GM21447 (cell line): ENCODE measurements at regions not wholly inside any gene's neighbourhood (a gene's known extent, or its start where the extent isn't known, plus 50 kb on each side); places are given as distances from the start of the nearest gene placed in this dataset.
"Not testable (repeated sequence)": the region's sequence is repeated elsewhere in the genome, so short reads cannot be mapped to it uniquely, and the experiment has no call there.

Source experiments
- ATAC-seq: cut with Tn5 transposase; IDR thresholded peaks from one replicate; pipeline ENCODE4 v1.9.1; 2021; ENCODE audit not compliant: unreplicated experiment

DNA sequence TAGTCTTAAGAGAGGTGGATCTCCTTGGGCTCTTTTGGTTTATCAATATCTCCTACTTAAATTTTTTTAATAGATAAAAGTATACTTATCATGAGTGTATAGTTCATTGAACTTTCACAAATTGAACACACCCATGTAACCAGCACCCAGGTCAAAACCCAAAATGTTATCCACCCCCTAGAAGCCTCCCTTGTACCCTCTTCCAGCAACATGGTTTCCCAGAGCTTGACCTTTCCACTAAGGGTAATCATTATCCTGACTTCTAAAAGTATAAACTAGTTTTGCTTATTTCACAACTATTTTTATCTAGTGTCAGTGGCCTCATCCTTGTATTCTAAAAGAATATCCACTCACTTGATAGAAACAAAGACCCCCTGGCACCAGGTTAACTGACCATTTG is 106.8 kb downstream of the MDH1 start:
- ATAC-seq: no peak

DNA sequence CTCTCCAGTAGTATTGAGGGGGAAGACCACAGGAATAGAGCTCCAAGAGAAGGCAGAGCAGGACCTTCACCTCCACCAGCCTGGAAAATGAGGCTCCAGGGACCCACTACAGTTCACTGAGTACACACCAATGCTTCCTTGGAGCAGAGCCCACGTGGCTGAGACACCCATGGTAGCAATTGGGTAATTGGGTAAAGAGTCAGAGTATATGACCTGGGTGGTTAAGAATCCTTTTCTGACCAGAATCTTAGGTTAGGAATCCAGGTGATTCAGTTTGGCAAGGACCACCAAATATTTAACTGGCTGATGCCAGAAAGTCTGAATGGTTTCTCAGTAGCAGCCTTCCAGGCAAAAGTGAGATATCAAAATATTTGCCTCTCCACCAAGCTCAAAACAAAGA is 107.7 kb downstream of the MDH1 start:
- no peak for ATAC-seq

DNA sequence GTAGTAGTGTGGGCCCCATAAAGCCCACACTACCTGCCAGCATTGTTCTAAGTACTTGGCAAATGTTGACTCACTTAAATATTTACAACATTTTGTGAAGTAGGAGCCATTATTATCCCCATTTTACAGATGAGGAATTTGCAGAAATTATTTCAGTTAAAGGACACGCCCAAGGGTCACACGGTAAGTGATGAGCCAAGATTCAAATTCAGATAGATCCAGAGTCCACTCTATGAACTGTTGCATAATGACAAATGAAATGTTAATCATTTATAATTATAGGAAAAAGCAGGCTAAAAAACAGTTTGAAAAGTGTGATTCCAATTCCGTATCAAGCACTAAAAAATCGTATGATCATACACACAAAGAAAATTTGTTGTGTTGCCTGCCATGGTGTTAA is 108.4 kb downstream of the MDH1 start:
- no peak for ATAC-seq

DNA sequence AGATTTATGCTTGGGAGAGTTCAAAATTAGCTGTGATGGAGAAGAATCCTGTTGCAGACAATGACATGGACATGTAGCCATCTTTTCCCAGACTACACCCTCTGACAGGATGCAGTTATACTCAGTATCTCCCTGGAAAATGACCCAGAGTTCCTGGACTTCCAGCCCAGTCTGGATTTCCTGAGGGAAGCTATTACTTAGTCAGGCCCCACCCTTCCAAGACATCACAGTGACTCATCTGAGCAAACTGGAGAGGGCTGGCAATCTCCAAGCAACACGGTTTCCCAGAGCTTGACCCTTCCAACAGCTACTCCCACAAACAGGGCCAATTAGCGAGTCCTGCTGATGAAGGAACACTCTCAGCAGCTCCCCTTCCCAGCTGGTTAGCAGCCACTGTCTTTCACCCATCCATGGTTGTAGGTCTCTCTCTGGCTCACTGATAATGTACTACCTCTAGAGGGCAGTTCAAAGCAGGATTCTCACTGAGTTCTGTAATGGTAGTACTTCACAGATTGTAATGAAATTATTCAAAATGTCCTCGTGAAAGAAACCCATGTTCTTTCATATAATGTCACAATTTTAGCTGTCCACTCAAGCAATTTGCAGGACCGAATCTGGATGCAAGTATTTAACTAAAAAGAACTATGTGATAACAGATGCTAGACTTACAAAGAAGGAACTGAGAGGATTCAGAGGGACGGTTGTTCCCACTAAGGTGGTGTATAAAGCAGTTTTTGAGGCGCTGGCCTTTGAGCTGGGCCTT is 110.2 kb downstream of the MDH1 start:
- no peak for ATAC-seq

DNA sequence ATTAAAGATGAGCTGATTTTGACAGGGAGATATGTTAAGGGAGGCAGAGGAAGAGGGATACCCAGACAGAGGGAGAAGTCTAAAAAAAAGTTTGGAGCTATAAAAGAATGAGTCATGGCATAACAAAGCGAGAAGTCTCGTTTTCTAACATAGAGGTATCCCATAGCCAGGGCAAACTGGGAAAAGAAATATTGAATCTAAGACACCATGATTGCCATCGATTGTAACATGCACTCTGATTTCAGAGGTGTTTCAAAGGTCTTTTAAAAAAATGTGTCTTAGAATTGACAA is 110.7 kb downstream of the MDH1 start:
- no peak for ATAC-seq

DNA sequence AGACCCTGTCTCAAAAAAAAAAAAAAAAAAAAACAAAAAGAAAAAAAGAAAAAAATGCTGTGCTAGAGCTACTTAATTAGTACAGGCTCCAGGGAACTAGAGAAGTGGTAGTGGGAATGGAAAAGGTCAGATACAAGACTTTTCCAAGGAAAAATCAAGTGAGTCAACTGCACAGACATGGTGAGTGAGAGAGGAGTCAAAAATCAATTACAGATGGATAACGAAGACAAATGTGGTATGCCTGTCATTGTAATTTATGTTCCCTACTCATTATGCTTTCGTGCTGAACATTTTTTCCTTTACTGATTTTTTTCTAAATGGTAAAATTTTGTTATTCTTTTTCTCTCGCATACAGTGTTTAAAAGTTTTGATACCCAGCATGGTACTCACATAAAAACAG is 111.5 kb downstream of the MDH1 start:
- ATAC-seq: no peak

DNA sequence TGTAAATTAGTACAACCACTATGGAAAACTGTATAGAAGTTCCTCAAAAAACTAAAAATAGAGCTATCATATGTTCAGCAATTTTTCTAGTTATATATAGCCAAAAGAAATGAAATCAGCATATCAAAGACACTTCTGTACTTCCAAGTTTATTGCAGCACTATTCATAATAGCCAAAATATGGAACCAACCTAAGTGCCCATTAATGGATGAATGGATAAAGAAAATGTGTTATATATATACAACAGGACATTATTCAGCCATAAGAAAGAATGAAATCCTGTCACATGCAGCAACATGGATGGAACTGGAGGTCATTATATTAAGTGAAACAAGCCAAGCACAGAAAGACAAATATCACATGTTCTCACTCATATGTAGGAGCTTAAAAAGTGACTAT is 112.6 kb downstream of the MDH1 start:
- ATAC-seq: no peak

DNA sequence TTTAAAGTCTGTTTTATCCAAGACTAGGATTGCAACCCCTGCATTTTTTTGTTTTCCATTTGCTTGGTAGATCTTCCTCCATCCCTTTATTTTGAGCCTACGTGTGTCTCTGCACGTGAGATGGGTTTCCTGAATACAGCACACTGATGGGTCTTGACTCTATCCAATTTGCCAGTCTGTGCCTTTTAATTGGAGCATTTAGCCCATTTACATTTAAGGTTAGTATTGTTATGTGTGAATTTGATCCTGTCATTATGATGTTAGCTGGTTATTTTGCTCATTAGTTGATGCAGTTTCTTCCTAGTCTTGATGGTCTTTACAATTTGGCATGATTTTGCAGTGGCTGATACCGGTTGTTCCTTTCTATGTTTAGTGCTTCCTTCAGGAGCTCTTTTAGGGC is 117.3 kb downstream of the MDH1 start:
- not testable (repeated sequence) for ATAC-seq

DNA sequence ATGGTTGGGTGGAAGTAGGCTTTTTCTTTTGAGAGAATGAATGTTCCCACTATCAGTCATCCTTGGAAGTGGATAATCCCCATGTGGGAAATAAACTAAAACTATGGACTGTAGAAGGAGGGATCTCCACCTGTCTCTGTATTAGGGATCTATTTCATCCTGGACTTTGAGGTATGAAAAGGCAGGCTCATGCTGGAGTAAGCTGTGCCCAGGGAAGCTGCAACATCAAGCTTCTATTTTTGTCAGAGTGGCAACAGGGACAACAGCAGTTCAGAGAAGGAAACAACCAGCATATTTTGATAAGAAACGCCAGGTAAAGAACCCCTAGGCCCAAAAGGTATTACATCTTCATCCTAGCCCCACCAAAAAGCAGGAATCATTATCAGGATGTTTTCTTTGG is 122.0 kb downstream of the MDH1 start:
- ATAC-seq: no peak

DNA sequence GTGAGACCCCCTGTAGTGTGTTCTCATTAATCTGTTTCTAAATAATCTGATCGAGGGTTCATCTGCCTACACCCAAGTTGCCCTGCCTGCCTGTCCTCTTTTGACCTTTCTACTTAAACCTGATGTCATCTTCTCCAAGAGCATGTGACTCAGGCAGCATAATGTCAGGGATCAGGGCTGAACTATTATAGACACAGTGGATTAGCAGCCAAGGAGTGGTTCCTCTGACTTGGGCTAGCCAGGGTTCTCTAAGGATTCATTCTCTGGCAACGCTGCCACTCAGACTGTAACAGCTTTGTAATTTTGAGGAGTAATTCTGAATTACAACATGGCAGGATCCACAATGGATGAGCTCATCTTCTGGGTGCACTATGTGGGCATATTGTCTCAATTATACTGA is 124.0 kb downstream of the MDH1 start:
- ATAC-seq: no peak

DNA sequence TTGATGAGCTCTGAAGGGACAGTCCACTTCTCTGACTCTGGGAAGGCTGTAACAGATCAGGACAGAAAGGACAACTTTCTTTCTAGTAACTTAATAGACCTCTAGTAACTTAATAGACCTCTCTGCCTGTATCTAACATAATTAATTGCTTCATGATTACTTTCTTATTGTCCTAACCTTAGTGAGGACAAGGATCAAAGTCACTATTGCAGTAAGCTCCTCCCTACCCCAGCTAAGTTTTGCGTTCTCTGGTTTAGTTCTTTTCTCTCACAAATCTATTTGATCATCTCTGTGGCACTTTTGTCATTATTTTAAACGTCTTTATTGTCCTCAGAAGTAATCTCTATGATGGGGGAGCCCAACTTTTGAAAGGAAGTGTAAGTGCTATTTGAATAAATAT is 125.5 kb upstream of the UGP2 start:
- no peak for ATAC-seq

DNA sequence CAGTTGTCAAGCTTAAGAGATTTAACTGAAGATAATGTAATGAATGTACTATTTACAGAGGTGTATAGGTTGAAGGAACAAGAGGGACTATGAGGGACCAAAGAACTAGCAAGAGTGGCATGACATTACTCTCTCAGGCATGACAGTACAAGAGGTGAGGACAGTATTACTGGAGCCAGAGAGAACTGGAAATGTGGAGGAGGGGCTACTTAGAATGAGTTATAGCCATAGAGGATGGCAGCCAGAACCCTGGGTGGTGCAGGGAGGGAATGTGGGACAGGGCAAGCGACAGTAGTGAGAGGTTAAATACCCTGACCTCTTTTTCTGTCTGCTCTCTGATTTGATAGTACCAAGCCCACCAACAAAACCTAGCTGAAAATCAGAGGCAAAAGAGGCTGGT is 122.6 kb upstream of the UGP2 start:
- ATAC-seq: no peak

DNA sequence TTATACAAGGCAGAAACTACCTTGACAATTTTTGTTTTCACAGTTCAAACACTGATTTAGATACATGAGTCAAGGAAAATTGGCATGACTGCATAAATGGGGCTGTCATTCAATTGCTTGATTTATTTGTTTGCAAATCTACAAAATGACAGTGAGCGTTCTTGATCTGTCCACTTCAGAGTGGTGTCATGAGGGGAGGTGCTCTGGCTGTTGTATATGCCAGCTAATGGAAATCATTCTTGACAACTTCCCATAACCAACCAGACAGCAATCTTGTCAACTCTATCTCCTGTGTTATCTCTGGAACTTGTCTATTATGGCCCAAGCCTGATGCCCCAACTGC is 120.6 kb upstream of the UGP2 start:
- ATAC-seq: no peak

DNA sequence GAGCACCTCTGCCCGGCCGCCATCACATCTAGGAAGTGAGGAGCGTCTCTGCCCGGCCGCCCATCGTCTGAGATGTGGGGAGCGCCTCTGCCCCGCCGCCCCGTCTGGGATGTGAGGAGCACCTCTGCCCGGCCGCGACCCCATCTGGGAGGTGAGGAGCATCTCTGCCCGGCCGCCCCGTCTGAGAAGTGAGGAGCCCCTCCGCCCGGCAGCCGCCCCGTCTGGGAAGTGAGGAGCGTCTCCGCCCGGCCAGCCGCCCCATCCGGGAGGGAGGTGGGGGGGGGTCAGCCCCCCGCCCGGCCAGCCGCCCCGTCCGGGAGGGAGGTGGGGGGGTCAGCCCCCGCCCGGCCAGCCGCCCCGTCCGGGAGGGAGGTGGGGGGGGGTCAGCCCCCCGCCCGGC is 119.4 kb upstream of the UGP2 start:
- ATAC-seq: not testable (repeated sequence)

DNA sequence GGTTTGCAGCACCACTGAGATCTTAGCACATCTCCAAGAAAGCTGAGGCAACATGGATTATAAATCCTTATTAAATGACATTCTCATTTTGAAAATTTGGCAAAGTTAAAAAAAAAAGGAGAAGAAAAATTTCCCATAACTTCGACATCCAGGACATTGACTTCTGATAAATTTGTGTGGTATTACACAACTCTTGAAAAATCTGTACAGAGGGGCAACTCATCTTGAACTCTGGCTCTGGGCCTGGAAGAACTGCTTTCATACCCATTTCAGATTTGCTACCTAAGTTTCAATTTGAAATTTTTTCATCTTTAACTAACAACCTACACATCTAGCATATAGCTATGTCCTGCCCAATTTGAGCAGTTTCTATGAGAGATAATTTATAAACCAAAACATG is 118.0 kb upstream of the UGP2 start:
- no peak for ATAC-seq

DNA sequence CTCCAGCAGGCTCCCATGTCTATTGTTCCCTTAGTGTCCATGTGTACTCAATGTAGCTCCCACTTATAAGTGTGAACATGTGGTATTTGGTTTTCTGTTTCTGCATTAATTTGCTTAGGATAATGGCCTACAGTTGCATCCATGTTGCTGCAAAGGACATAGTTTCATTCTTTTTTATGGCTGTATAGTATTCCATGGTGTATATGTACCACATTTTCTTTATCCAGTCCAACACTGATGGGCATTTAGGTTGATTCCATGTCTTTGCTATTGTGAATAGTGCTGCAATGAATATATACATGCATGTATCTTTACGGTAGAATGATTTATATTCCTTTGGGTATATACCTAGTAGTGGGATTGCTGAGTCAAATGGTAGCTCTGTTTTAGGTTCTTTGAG is 116.5 kb upstream of the UGP2 start:
- ATAC-seq: not testable (repeated sequence)

DNA sequence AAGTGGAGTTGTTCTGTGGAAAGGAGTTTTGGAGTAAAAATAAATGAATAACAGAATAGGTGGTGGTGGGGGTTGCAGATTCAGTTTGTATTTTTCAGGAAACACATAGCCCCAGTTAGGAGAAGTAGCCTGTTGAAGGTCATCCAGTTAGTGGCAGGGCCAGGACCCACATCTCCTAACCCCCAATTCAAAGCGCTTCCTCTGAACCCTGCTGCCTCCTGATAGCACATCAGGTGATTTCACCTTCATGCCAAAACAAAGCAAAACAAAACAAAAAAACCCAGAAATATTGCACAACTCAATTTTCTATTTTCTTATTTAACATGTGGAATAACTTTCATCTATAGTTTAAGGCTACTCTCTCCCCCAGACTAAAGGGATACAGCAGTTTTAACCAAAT is 112.3 kb upstream of the UGP2 start:
- ATAC-seq: no peak

DNA sequence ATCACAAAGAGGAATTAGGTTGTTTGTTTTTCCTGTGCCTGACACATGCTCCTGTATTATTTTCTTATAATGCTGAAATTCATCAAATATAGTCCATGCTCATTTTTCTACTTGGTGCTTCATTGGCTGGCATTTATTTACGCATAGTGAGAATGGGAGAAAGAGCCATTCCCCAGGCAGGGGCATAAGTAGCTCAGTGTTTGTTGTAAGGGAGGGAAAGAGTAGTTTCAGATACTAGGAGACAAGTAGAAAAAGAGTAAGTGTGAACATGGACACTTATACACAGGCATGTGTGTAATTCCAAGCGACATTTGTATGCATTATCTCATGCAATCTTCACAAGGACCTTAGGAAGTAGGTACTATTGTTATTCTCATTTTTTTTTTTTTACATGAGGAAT is 111.9 kb upstream of the UGP2 start:
- ATAC-seq: no peak

DNA sequence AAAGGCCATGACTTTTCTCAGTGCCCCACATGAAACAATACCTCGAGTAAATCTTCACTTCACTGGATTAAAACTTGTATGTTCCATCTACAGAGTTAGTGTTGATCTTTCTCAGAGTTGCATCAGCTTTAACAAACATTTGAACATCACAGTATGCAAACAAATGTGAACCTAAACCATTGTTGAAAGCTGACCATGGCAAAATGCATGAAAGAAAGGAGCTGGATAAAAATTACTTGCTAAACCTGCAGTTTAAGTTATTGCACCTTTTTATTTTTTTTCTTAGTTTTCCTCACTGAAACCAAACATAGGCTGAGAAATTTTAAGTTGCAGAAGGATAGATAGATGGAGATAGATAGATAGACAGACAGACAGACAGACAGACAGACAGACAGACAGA is 107.2 kb upstream of the UGP2 start:
- no peak for ATAC-seq

DNA sequence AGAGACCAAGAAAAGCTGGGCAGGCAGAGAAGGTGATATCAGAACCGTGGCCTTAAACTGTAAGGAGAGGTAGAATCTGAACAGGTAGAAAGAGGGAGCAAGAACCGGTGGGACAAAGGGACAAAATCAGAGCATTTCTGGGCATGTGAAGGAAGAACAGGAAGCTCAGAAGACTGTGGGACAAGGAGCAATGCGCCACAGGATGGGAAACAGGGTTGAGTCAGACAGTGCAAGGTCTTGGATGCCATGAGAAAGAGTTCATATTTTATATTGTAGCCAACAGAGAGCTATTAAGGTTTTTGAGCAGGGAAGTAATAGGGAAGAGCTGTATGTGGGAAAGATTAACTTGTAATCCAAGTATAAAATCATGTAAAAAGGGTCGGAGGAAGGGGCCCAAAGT is 106.4 kb upstream of the UGP2 start:
- no peak for ATAC-seq

DNA sequence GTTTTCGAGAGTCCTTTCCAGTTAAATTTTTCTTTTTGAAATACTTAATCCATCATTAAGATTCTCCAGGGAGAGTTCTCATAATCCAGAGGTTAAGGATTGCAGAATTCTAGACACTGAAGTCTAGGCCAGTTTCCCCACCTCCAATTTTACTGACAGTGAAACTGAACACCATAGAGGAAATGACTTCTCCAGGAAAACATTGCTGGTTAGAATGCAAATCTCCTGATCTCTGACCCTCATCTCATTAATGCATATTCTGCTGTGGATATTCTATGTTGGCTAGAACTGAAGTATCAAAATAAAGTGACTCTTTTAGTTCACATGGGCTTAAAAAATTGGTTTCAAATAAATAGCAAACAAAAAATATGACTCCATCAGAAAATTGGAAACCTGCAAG is 105.8 kb upstream of the UGP2 start:
- no peak for ATAC-seq

DNA sequence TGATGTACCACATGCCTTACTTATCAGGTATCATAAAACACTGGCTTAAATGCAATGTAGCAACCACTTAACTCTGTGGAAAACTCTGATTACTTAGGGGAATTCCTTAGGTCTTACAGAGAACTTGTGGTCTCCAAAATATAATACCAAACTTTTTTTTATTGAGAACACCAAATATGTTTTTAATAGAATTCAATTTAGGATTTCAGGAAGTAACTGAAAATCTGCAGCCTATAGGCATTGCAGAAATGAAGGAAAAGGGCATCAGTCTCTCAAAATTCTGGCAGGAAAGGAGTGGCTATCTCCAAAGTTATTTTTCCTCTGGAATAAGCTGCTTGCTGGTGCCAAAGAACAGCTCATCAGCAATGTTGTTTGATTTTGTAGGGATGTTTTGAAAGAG is 105.3 kb upstream of the UGP2 start:
- ATAC-seq: no peak

DNA sequence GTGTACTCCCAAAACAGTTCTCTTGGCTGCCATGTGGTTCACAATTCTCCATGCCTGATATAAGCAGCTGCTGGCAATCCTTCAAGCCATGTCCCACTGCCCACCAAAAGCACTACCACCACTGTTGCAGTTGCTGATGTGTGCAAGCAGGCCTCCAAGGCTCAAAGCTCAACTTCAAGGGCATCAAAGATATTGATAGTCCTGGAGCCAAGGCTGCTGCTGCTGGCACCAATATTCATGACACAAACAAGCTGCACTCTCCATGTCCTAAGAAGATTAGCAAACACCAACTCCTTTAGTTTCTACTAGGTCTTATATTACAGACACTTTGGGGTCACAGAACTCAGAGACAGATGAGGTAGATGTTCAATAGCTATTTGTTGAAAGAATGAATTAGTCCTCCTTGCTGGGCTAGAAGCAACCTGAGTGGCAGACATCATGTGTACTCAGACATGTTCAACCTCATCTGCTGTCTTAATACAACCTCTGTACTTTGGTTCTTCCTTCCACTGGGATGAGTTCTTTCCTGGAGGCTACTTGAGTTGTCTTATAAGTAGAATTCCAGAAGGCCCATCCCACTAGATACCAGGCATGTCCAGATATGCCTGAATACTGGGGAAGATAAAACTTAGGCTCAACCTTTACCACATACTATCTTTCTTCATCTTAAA is 104.5 kb upstream of the UGP2 start:
- ATAC-seq: no peak
